Myocyte (in vitro differentiated cells): ENCODE measurements at regions not wholly inside any gene's neighbourhood (a gene's known extent, or its start where the extent isn't known, plus 50 kb on each side); places are given as distances from the start of the nearest gene placed in this dataset.
"Not testable (repeated sequence)": the region's sequence is repeated elsewhere in the genome, so short reads cannot be mapped to it uniquely, and the experiment has no call there.

Experiments used
- DNase-seq: peaks from one replicate; pipeline ENCODE4 v3.0.0-alpha.2; 2012; ENCODE audit warnings: low read depth

GRCh38 chr18:10242936-10243680 lies 211.3 kb upstream of the APCDD1 start:
- no peak for DNase-seq

- no peak for DNase-seq
These were observed 210.1 kb upstream of the APCDD1 start for GRCh38 chr18:10244341-10244740.

- no peak for DNase-seq
These were observed 209.2 kb upstream of the APCDD1 start for GRCh38 chr18:10245031-10245845.

- no peak for DNase-seq
These were observed 208.6 kb upstream of the APCDD1 start for GRCh38 chr18:10245846-10246175.

- DNase-seq: no peak
These were observed 207.3 kb upstream of the APCDD1 start for GRCh38 chr18:10247021-10247741.

GRCh38 chr18:10247742-10248082 lies 206.7 kb upstream of the APCDD1 start:
- DNase-seq: no peak

GRCh38 chr18:10248738-10249137 lies 205.7 kb upstream of the APCDD1 start:
- DNase-seq: no peak

GRCh38 chr18:10249270-10249669 lies 205.2 kb upstream of the APCDD1 start:
- DNase-seq: no peak

GRCh38 chr18:10249801-10250200 lies 204.6 kb upstream of the APCDD1 start:
- DNase-seq: no peak

- no peak for DNase-seq
These were observed 201.9 kb upstream of the APCDD1 start for GRCh38 chr18:10252494-10252893.

- peak; percentile 8 for DNase-seq
These were observed 201.3 kb upstream of the APCDD1 start for GRCh38 chr18:10252952-10253705.

- not testable (repeated sequence) for DNase-seq
These were observed 198.2 kb upstream of the APCDD1 start for GRCh38 chr18:10256276-10256675.

GRCh38 chr18:10258836-10259474 lies 195.5 kb upstream of the APCDD1 start:
- no peak for DNase-seq

GRCh38 chr18:10259901-10260300 lies 194.5 kb upstream of the APCDD1 start:
- no peak for DNase-seq

- peak; percentile 17 for DNase-seq
These were observed 192.8 kb upstream of the APCDD1 start for GRCh38 chr18:10261344-10262276.

- DNase-seq: no peak
These were observed 191.9 kb upstream of the APCDD1 start for GRCh38 chr18:10262566-10262965.

GRCh38 chr18:10264260-10264659 lies 190.2 kb upstream of the APCDD1 start:
- DNase-seq: no peak

GRCh38 chr18:10265560-10266333 lies 188.7 kb upstream of the APCDD1 start:
- no peak for DNase-seq

GRCh38 chr18:10266334-10266590 lies 188.2 kb upstream of the APCDD1 start:
- no peak for DNase-seq
